ENCODE measurements at regions not wholly inside any gene's neighbourhood (a gene's known extent, or its start where the extent isn't known, plus 50 kb on each side); places are given as distances from the start of the nearest gene placed in this dataset.

DNA sequence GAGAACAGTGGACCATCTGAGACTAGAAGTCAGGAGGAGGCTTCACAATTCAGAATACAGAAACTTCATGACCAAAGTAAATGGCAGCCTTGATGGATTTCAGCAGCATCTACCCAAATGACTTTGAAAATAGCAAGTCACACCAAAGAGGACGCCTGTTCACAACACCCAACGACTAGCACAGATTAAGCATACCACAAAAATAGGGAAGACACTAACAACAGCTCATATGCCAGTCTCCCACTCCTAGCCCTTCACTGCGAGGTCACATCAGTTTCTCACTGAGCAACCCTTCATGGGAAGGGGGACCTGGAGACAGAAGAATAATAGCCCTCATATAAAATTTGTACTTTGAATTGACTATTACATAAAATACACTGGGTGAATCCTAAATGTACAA lies 228.4 kb upstream of the SLC39A10 start:
- no peak overlapping the region for H3K27ac ChIP-seq (ENCODE audit: low read depth, low read length)
- no peaks in the 10 kb centered on the region for H3K27me3 ChIP-seq (ENCODE audit: control insufficient read depth, insufficient read depth, low read length)
- H3K36me3 ChIP-seq (ENCODE audit: control insufficient read depth, insufficient read depth, low read length): no peaks in the 10 kb centered on the region
- H3K4me3 ChIP-seq (ENCODE audit: low read length): no peak overlapping the region
- no peaks in the 10 kb centered on the region for H3K4me1 ChIP-seq (ENCODE audit: control insufficient read depth, insufficient read depth, low read length)
- H3K9ac ChIP-seq (ENCODE audit: low read length): no peak overlapping the region

- H3K4me3 ChIP-seq (ENCODE audit: low read length): no peak overlapping the region
- no peaks in the 10 kb centered on the region for H3K36me3 ChIP-seq (ENCODE audit: control insufficient read depth, insufficient read depth, low read length)
- no peak overlapping the region for H3K9ac ChIP-seq (ENCODE audit: low read length)
- no peak overlapping the region for H3K27ac ChIP-seq (ENCODE audit: low read depth, low read length)
- no peaks in the 10 kb centered on the region for H3K27me3 ChIP-seq (ENCODE audit: control insufficient read depth, insufficient read depth, low read length)
- H3K4me1 ChIP-seq (ENCODE audit: control insufficient read depth, insufficient read depth, low read length): no peaks in the 10 kb centered on the region
Observed at GRCh38 chr2:195425328-195425727, 231.7 kb upstream of the SLC39A10 start.

- H3K27ac ChIP-seq (ENCODE audit: low read depth, low read length): no peak overlapping the region
- H3K36me3 ChIP-seq (ENCODE audit: control insufficient read depth, insufficient read depth, low read length): no peaks in the 10 kb centered on the region
- no peaks in the 10 kb centered on the region for H3K4me1 ChIP-seq (ENCODE audit: control insufficient read depth, insufficient read depth, low read length)
- H3K27me3 ChIP-seq (ENCODE audit: control insufficient read depth, insufficient read depth, low read length): no peaks in the 10 kb centered on the region
- H3K9ac ChIP-seq (ENCODE audit: low read length): no peak overlapping the region
- H3K4me3 ChIP-seq (ENCODE audit: low read length): no peak overlapping the region
Observed at GRCh38 chr2:195419033-195419432, 238.0 kb upstream of the SLC39A10 start.

DNA sequence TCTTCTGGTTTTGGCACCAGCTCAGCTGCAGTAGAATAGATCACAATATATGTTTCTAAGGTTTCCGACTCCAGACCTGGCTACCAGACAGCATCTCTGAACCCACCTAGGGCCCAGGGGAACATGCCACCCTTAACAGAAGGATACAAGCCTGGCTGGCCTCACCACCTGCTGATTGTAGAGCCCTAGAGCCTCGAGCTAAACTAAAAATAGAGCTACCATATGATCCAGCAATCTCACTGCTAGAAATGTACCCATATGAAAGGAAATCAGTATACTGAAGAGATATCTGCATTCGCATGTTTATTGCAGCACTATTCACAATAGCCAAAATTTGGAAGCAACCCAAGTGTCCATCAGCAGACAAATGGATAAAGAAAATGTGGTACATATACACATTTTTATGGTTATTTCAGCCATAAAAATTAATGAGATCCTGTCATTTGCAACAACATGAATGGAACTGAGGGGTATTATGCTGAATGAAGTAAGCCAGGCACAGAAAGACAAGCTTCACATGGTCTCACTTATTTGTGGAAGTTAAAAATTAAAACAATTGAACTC lies 242.4 kb upstream of the SLC39A10 start:
- Histone ChIP-seq H3K4me1 (ENCODE audit: control insufficient read depth, insufficient read depth, low read length) (no peaks in the 10 kb centered on the region), H3K27ac (ENCODE audit: low read depth, low read length) (no peak overlapping the region), H3K36me3 (ENCODE audit: control insufficient read depth, insufficient read depth, low read length) (no peaks in the 10 kb centered on the region), H3K9ac (ENCODE audit: low read length) (no peak overlapping the region), H3K4me3 (ENCODE audit: low read length) (no peak overlapping the region), H3K27me3 (ENCODE audit: control insufficient read depth, insufficient read depth, low read length) (no peaks in the 10 kb centered on the region)

GRCh38 chr2:195413944-195414343 lies 243.1 kb upstream of the SLC39A10 start:
- Histone ChIP-seq H3K36me3 (ENCODE audit: control insufficient read depth, insufficient read depth, low read length) (no peaks in the 10 kb centered on the region), H3K4me1 (ENCODE audit: control insufficient read depth, insufficient read depth, low read length) (no peaks in the 10 kb centered on the region), H3K27me3 (ENCODE audit: control insufficient read depth, insufficient read depth, low read length) (no peaks in the 10 kb centered on the region), H3K9ac (ENCODE audit: low read length) (no peak overlapping the region), H3K4me3 (ENCODE audit: low read length) (no peak overlapping the region), H3K27ac (ENCODE audit: low read depth, low read length) (no peak overlapping the region)

GRCh38 chr2:195413422-195413821 lies 243.6 kb upstream of the SLC39A10 start:
- H3K9ac ChIP-seq (ENCODE audit: low read length): no peak overlapping the region
- H3K4me1 ChIP-seq (ENCODE audit: control insufficient read depth, insufficient read depth, low read length): no peaks in the 10 kb centered on the region
- no peak overlapping the region for H3K27ac ChIP-seq (ENCODE audit: low read depth, low read length)
- H3K27me3 ChIP-seq (ENCODE audit: control insufficient read depth, insufficient read depth, low read length): no peaks in the 10 kb centered on the region
- no peak overlapping the region for H3K4me3 ChIP-seq (ENCODE audit: low read length)
- H3K36me3 ChIP-seq (ENCODE audit: control insufficient read depth, insufficient read depth, low read length): no peaks in the 10 kb centered on the region

GRCh38 chr2:195411219-195411687 lies 245.8 kb upstream of the SLC39A10 start:
- no peak overlapping the region for H3K27ac ChIP-seq (ENCODE audit: low read depth, low read length)

GRCh38 chr2:195410074-195410671 lies 246.9 kb upstream of the SLC39A10 start:
- H3K4me3 ChIP-seq (ENCODE audit: low read length): no peak overlapping the region
- no peak overlapping the region for H3K9ac ChIP-seq (ENCODE audit: low read length)
- H3K27ac ChIP-seq (ENCODE audit: low read depth, low read length): no peak overlapping the region
- no peaks in the 10 kb centered on the region for H3K36me3 ChIP-seq (ENCODE audit: control insufficient read depth, insufficient read depth, low read length)
- no peaks in the 10 kb centered on the region for H3K4me1 ChIP-seq (ENCODE audit: control insufficient read depth, insufficient read depth, low read length)
- no peaks in the 10 kb centered on the region for H3K27me3 ChIP-seq (ENCODE audit: control insufficient read depth, insufficient read depth, low read length)

More at GRCh38 chr2:195411219-195411687, 245.8 kb upstream of the SLC39A10 start:
- Histone ChIP-seq H3K4me3 (ENCODE audit: low read length) (no peak overlapping the region), H3K9ac (ENCODE audit: low read length) (no peak overlapping the region), H3K4me1 (ENCODE audit: control insufficient read depth, insufficient read depth, low read length) (no peaks in the 10 kb centered on the region), H3K27me3 (ENCODE audit: control insufficient read depth, insufficient read depth, low read length) (no peaks in the 10 kb centered on the region), H3K36me3 (ENCODE audit: control insufficient read depth, insufficient read depth, low read length) (no peaks in the 10 kb centered on the region)

DNA sequence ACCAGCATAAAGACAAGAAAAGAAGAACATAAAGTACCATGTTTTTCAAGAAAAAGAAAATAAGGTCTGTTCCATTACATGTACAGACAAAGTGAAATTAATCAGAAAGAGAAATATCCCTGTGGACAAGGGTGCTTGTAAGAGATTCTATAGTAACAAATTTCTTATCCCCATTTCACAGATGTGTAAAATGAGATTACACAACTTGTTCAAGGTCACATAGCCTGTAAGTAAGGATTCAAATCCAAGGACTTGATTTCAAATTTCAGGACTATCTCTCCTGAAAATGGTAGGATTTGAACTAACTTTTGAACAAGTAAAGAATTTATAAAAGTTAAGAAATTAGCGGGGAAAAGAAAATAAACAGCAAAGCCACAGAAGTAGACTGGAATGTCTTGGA lies 248.2 kb upstream of the SLC39A10 start:
- Histone ChIP-seq H3K4me3 (ENCODE audit: low read length) (no peak overlapping the region), H3K36me3 (ENCODE audit: control insufficient read depth, insufficient read depth, low read length) (no peaks in the 10 kb centered on the region), H3K27me3 (ENCODE audit: control insufficient read depth, insufficient read depth, low read length) (no peaks in the 10 kb centered on the region)

GRCh38 chr2:195408196-195408595 lies 248.8 kb upstream of the SLC39A10 start:
- H3K27me3 ChIP-seq (ENCODE audit: control insufficient read depth, insufficient read depth, low read length): no peaks in the 10 kb centered on the region
- H3K9ac ChIP-seq (ENCODE audit: low read length): no peak overlapping the region
- H3K36me3 ChIP-seq (ENCODE audit: control insufficient read depth, insufficient read depth, low read length): no peaks in the 10 kb centered on the region
- no peaks in the 10 kb centered on the region for H3K4me1 ChIP-seq (ENCODE audit: control insufficient read depth, insufficient read depth, low read length)
- H3K27ac ChIP-seq (ENCODE audit: low read depth, low read length): no peak overlapping the region
- H3K4me3 ChIP-seq (ENCODE audit: low read length): no peak overlapping the region

More for the DNA sequence above, 248.2 kb upstream of the SLC39A10 start:
- Histone ChIP-seq H3K4me1 (ENCODE audit: control insufficient read depth, insufficient read depth, low read length) (no peaks in the 10 kb centered on the region), H3K9ac (ENCODE audit: low read length) (no peak overlapping the region), H3K27ac (ENCODE audit: low read depth, low read length) (no peak overlapping the region)

DNA sequence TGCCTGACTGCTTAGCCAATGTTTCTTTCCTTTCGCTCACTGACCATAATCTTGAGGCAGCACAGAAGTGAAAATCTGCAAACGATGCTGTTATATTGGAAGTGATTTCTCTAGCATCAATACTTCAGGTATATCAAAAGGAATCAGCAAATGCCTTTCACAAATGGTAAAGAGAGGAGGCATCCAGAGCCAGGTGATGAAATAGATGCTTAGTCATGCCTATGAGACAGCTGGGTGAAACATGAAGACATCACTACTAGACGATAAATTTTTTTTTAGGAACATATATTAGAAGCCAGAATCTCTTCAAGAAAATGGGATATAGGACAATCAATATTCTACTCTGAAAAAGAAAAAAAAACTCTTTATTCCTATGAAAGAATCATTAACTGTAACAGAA lies 249.2 kb upstream of the SLC39A10 start:
- no peak overlapping the region for H3K27ac ChIP-seq (ENCODE audit: low read depth, low read length)
- no peak overlapping the region for H3K9ac ChIP-seq (ENCODE audit: low read length)
- no peak overlapping the region for H3K4me3 ChIP-seq (ENCODE audit: low read length)
- H3K4me1 ChIP-seq (ENCODE audit: control insufficient read depth, insufficient read depth, low read length): no peaks in the 10 kb centered on the region
- H3K36me3 ChIP-seq (ENCODE audit: control insufficient read depth, insufficient read depth, low read length): no peaks in the 10 kb centered on the region
- no peaks in the 10 kb centered on the region for H3K27me3 ChIP-seq (ENCODE audit: control insufficient read depth, insufficient read depth, low read length)

- Histone ChIP-seq H3K36me3 (ENCODE audit: control insufficient read depth, insufficient read depth, low read length) (no peaks in the 10 kb centered on the region), H3K4me3 (ENCODE audit: low read length) (no peak overlapping the region), H3K27me3 (ENCODE audit: control insufficient read depth, insufficient read depth, low read length) (no peaks in the 10 kb centered on the region), H3K27ac (ENCODE audit: low read depth, low read length) (no peak overlapping the region), H3K4me1 (ENCODE audit: control insufficient read depth, insufficient read depth, low read length) (no peaks in the 10 kb centered on the region), H3K9ac (ENCODE audit: low read length) (no peak overlapping the region)
Observed at GRCh38 chr2:195406886-195407603, 250.0 kb upstream of the SLC39A10 start.

DNA sequence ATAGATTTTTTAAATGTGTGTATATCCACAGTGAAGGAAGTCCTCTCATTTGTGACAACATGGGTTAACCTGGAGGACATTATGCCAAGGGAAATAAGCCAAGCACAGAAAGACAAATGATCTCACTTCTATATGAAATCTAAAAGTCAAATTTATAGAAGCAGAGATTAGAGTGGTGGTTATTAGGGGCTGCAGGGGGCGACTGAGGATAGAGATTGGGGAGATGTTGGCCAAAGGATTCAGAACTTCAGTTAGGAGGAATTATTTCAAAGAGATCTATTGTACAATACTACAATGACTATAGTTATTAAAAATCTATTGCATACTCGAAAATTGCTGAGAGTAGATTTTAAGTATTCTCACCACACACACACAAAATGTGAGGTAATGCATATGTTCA lies 252.4 kb upstream of the SLC39A10 start:
- Histone ChIP-seq H3K9ac (ENCODE audit: low read length) (no peak overlapping the region), H3K27ac (ENCODE audit: low read depth, low read length) (no peak overlapping the region), H3K4me1 (ENCODE audit: control insufficient read depth, insufficient read depth, low read length) (no peaks in the 10 kb centered on the region), H3K36me3 (ENCODE audit: control insufficient read depth, insufficient read depth, low read length) (no peaks in the 10 kb centered on the region), H3K27me3 (ENCODE audit: control insufficient read depth, insufficient read depth, low read length) (no peaks in the 10 kb centered on the region), H3K4me3 (ENCODE audit: low read length) (no peak overlapping the region)
